ENCODE measurements at regions not wholly inside any gene's neighbourhood (a gene's known extent, or its start where the extent isn't known, plus 50 kb on each side); places are given as distances from the start of the nearest gene placed in this dataset.

DNA sequence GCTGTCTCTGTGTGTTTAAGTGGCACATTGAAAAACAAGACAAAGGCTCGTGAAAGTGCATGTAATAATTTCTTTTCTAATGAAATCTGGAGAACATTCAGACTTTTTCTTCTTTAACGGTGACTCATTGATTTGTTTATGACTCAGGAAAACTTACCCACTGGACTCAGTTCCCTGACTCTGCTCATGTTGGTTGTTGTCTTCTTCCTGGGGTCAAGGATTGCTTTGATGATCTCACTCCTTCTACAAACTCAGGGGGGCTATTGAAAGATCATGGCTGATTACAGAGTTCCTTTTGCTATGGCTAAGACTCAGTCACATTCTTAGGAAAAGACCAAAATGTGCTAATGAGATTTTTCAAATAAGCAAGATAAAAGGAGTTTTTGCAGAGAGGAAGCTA is 141.1 kb upstream of the DAP start:
- WGBS, 2 donors = 41 to 62% methylated on average over 2 of the region's 2 CpGs
- Histone ChIP-seq H3K4me3 (no peak overlapping the region), H3K27ac (no peak overlapping the region), H3K4me1 (no peaks in the 10 kb centered on the region), H3K27me3 (peaks cover 0 to 3% (median 0%) of the 10 kb centered on the region in 3 donors), H3K9me3 (no peaks in the 10 kb centered on the region), H3K36me3 (no peaks in the 10 kb centered on the region)
- TF ChIP-seq, protein P1, sequence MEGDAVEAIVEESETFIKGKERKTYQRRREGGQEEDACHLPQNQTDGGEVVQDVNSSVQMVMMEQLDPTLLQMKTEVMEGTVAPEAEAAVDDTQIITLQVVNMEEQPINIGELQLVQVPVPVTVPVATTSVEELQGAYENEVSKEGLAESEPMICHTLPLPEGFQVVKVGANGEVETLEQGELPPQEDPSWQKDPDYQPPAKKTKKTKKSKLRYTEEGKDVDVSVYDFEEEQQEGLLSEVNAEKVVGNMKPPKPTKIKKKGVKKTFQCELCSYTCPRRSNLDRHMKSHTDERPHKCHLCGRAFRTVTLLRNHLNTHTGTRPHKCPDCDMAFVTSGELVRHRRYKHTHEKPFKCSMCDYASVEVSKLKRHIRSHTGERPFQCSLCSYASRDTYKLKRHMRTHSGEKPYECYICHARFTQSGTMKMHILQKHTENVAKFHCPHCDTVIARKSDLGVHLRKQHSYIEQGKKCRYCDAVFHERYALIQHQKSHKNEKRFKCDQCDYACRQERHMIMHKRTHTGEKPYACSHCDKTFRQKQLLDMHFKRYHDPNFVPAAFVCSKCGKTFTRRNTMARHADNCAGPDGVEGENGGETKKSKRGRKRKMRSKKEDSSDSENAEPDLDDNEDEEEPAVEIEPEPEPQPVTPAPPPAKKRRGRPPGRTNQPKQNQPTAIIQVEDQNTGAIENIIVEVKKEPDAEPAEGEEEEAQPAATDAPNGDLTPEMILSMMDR (IDR thresholded peaks at IDR 0.05) = no peak
- TF ChIP-seq POLR2A (IDR thresholded peaks at IDR 0.05) (no peak), EP300 (IDR thresholded peaks at IDR 0.05) (no peak), POLR2AphosphoS5 (IDR thresholded peaks at IDR 0.05) (no peak)
- no peak for DNase-seq
- intact Hi-C loops (cut with DNase I) = no loop called here

DNA sequence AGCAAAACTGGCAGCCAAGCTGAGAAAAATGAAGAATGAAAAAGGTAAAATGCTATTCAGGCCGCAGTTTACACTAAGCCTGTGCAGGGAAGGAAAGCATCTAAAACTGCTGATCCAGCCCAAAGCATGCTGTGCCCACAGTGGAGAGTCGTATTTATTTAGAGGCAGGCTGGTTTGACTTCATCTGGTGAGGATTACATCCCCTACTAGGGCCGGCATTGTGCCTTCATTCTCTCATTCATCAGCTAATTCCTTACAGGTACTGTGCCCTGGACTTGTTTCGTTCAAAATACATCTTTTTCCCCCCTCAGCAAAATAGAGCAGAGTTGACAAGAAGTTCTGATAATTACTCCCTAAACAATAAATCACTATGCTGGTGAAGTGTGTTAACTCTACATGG is 137.5 kb upstream of the DAP start:
- TF ChIP-seq, protein P1 (IDR thresholded peaks at IDR 0.05) = no peak
- TF ChIP-seq EP300 (IDR thresholded peaks at IDR 0.05) (no peak), POLR2A (IDR thresholded peaks at IDR 0.05) (no peak), POLR2AphosphoS5 (IDR thresholded peaks at IDR 0.05) (no peak)
- intact Hi-C loops (cut with DNase I) = no loop called here
- DNase-seq = no peak
- Histone ChIP-seq H3K27me3 (no peaks in the 10 kb centered on the region), H3K9me3 (no peaks in the 10 kb centered on the region), H3K4me3 (no peak overlapping the region), H3K27ac (no peak overlapping the region), H3K4me1 (no peaks in the 10 kb centered on the region), H3K36me3 (no peaks in the 10 kb centered on the region)
- WGBS, 2 donors = 74 to 86% methylated on average over 4 of the region's 4 CpGs

DNA sequence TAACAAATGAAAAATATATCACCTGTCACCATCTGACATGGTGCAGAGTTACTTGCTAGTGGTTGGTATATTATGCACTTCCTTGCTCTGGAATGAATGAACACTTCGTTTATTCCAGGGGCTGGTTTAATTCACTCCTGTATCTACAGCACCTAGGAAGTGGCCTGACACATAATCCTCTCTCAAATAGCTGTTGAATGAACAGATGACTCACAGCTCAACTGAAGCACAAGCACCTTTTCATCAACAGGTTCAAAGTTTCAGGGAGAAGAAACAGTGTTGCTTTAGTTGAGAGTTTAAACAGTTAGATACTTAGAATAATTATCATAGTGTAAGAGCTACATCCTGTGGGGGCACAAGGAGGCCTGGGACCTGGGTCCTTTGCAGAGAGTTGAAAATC is 135.0 kb upstream of the DAP start:
- H3K4me1 ChIP-seq = no peaks in the 10 kb centered on the region
- DNase-seq = no peak
- WGBS, 2 donors = 71 to 79% methylated on average over 1 of the region's 1 CpG
- intact Hi-C loops (cut with DNase I) = no loop called here
- no peak overlapping the region for H3K4me3 ChIP-seq
- no peaks in the 10 kb centered on the region for H3K36me3 ChIP-seq
- TF ChIP-seq POLR2AphosphoS5 (IDR thresholded peaks at IDR 0.05) (no peak), EP300 (IDR thresholded peaks at IDR 0.05) (no peak), POLR2A (IDR thresholded peaks at IDR 0.05) (no peak)
- TF ChIP-seq, protein P1 (IDR thresholded peaks at IDR 0.05) = no peak
- H3K27me3 ChIP-seq = no peaks in the 10 kb centered on the region
- H3K27ac ChIP-seq = no peak overlapping the region
- peaks cover 0 to 2% (median 0%) of the 10 kb centered on the region in 4 donors for H3K9me3 ChIP-seq

DNA sequence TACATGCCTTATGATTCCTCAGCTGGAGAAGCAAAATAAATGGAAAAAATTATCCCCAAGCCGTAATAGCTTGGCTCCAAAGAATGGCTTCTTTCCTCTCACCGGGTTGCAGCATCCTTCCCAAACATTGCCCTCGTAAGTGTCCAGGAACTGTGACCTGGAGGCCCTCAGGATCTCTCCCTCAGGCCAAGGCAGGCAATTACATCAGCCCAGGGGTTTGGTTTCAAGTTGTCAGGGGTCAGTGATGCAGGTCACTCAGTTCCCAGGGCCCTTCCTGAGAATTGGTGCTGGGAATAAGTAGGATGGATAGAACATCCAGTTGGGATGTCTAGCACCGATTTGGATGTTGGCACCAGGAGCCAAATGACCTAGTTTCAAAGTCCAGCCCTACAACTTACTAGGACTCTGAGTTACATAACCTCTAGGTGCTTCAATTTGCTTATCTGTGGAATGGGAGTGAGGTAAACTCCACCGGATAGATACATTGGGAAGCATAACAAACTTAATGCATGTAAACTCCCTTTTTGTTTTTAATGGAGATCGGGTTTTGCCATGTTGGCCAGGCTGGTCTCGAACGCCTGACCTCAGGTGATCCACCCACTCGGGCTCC is 133.5 kb upstream of the DAP start:
- Histone ChIP-seq H3K4me3 (no peak overlapping the region), H3K9me3 (peaks cover 0 to 3% (median 0%) of the 10 kb centered on the region in 4 donors), H3K4me1 (no peaks in the 10 kb centered on the region), H3K36me3 (no peaks in the 10 kb centered on the region), H3K27me3 (no peaks in the 10 kb centered on the region), H3K27ac (no peak overlapping the region)
- intact Hi-C loops (cut with DNase I) = no loop called here
- WGBS, 2 donors = 77 to 78% methylated on average over 9 of the region's 9 CpGs
- TF ChIP-seq POLR2AphosphoS5 (IDR thresholded peaks at IDR 0.05) = no peak
- no peak for TF ChIP-seq EP300 (IDR thresholded peaks at IDR 0.05)
- TF ChIP-seq, protein P1 (IDR thresholded peaks at IDR 0.05) = no peak
- no peak for TF ChIP-seq POLR2A (IDR thresholded peaks at IDR 0.05)
- DNase-seq = no peak

DNA sequence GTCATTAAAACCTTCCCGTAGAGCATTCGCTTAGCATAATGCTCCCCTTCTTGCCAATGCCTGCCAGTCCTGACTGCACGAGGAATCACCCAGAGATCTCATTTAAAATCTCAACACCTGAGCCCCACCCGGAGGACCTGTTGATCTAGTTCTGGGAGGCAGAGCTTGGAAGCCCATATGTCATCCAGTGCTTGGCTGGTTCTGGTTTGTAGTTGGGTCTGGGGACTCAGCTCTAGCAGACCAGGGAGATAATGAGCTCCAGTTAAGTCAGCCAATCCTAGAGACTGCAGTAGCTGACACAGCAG is 131.8 kb upstream of the DAP start:
- Histone ChIP-seq H3K27ac (no peak overlapping the region), H3K9me3 (peaks cover 0 to 3% (median 0%) of the 10 kb centered on the region in 4 donors), H3K36me3 (no peaks in the 10 kb centered on the region), H3K27me3 (no peaks in the 10 kb centered on the region), H3K4me1 (no peaks in the 10 kb centered on the region), H3K4me3 (no peak overlapping the region)
- TF ChIP-seq POLR2A (IDR thresholded peaks at IDR 0.05) (no peak), POLR2AphosphoS5 (IDR thresholded peaks at IDR 0.05) (no peak), EP300 (IDR thresholded peaks at IDR 0.05) (no peak)
- TF ChIP-seq, protein P1 (IDR thresholded peaks at IDR 0.05) = no peak
- WGBS, 2 donors = 85 to 94% methylated on average over 4 of the region's 4 CpGs
- intact Hi-C loops (cut with DNase I) = no loop called here
- DNase-seq = no peak
